Astrocyte (in vitro differentiated cells and primary cell): ENCODE measurements at regions not wholly inside any gene's neighbourhood (a gene's known extent, or its start where the extent isn't known, plus 50 kb on each side); places are given as distances from the start of the nearest gene placed in this dataset.

Experiments
- CTCF ChIP-seq: IDR thresholded peaks from 2 replicates; pipeline ENCODE4 v1.5.1; 2011; ENCODE audit warnings: low read depth, mild to moderate bottlenecking, inconsistent platforms, low read length, moderate library complexity; ENCODE audit not compliant: insufficient read depth
- EZH2 ChIP-seq: IDR thresholded peaks from 2 replicates; pipeline ENCODE4 v1.6.1; 2012; ENCODE audit warnings: mild to moderate bottlenecking, low read length, inconsistent platforms; ENCODE audit not compliant: insufficient read depth

- TF ChIP-seq CTCF (no peak), EZH2 (no peak)
Measured at GRCh38 chr18:69220529-69220928, 180.2 kb upstream of the DOK6 start.
